ENCODE measurements at regions not wholly inside any gene's neighbourhood (a gene's known extent, or its start where the extent isn't known, plus 50 kb on each side); places are given as distances from the start of the nearest gene placed in this dataset.

DNA sequence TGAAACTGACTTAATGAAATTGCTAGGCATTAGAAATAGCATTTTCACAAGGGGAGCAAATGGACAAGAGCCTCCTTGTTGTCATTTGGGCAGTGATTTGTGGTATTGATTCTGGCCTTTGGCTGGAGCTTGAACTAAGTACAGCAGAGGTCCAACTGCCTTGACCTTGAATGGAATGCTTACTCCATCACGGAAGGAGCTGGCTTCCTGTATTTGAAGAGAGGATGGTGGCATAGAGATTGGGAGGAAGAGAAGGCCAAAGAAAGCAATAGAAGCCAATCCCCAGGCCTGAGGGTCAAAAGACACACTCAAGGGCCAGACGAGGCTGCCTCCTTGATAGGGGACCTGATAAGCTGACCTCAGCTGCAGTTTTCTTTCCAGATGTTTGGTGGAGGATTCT is 126.6 kb upstream of the MPPED2 start:
- H3K4me3 ChIP-seq, result no peak overlapping the region
- no peak overlapping the region for H2AFZ ChIP-seq
- no peak for DNase-seq (ENCODE audit: low spot score)
- H3K9me3 ChIP-seq (ENCODE audit: low read depth), result no peaks in the 10 kb centered on the region
- no peak overlapping the region for H3K27ac ChIP-seq
- H3K4me1 ChIP-seq (ENCODE audit: insufficient read depth), result no peaks in the 10 kb centered on the region
- H3K79me2 ChIP-seq, result no peaks in the 10 kb centered on the region
- WGBS (ENCODE audit: low lambda C conversion rate, missing lambda C conversion rate), result 71% methylated on average over 2 of the region's 2 CpGs
- no peaks in the 10 kb centered on the region for H3K27me3 ChIP-seq
- no peaks in the 10 kb centered on the region for H4K20me1 ChIP-seq (ENCODE audit: insufficient read depth, poor library complexity, severe bottlenecking)
- no peaks in the 10 kb centered on the region for H3K36me3 ChIP-seq (replicated peaks; ENCODE audit: insufficient read depth, low read depth)
- H3K4me2 ChIP-seq, result no peak overlapping the region
- TF ChIP-seq, protein P1, sequence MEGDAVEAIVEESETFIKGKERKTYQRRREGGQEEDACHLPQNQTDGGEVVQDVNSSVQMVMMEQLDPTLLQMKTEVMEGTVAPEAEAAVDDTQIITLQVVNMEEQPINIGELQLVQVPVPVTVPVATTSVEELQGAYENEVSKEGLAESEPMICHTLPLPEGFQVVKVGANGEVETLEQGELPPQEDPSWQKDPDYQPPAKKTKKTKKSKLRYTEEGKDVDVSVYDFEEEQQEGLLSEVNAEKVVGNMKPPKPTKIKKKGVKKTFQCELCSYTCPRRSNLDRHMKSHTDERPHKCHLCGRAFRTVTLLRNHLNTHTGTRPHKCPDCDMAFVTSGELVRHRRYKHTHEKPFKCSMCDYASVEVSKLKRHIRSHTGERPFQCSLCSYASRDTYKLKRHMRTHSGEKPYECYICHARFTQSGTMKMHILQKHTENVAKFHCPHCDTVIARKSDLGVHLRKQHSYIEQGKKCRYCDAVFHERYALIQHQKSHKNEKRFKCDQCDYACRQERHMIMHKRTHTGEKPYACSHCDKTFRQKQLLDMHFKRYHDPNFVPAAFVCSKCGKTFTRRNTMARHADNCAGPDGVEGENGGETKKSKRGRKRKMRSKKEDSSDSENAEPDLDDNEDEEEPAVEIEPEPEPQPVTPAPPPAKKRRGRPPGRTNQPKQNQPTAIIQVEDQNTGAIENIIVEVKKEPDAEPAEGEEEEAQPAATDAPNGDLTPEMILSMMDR (IDR thresholded peaks at IDR 0.05; ENCODE audit: poor library complexity), result no peak
- TF ChIP-seq EZH2phosphoT487 (IDR thresholded peaks at IDR 0.05; ENCODE audit: low read depth, severe bottlenecking, unreplicated experiment) (no peak), EZH2 (IDR thresholded peaks at IDR 0.05; ENCODE audit: borderline replicate concordance) (no peak)
- H3K9me2 ChIP-seq (replicated peaks; ENCODE audit: insufficient read depth), result no peaks in the 10 kb centered on the region

DNA sequence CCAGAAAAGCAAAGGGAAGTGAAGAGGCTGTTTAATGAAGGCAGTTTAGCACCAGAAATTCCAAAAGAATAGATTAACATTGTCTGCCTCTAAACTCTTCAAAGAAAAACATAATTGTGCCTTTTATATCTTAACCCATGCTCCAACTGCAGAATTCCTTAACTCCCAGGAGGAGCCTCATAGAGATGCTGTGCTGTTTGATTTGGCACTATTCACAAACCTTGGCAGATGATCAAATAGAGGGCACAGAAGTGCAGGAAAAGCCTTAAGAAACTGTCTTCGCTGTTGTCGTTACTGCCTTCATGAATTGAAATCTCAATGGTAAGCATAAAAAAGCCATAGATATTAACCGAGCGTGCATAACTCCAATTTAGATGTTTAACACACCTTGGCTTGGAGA is 124.1 kb upstream of the MPPED2 start:
- Histone ChIP-seq H3K4me1 (ENCODE audit: insufficient read depth) (no peaks in the 10 kb centered on the region), H3K27me3 (no peaks in the 10 kb centered on the region), H3K27ac (no peak overlapping the region), H3K36me3 (replicated peaks; ENCODE audit: insufficient read depth, low read depth) (no peaks in the 10 kb centered on the region), H3K4me3 (no peak overlapping the region), H3K9me3 (ENCODE audit: low read depth) (no peaks in the 10 kb centered on the region), H3K79me2 (no peaks in the 10 kb centered on the region), H4K20me1 (ENCODE audit: insufficient read depth, poor library complexity, severe bottlenecking) (no peaks in the 10 kb centered on the region), H2AFZ (no peak overlapping the region), H3K9me2 (replicated peaks; ENCODE audit: insufficient read depth) (no peaks in the 10 kb centered on the region), H3K4me2 (no peak overlapping the region)
- 86% methylated on average over 4 of the region's 4 CpGs for WGBS (ENCODE audit: low lambda C conversion rate, missing lambda C conversion rate)
- no peak for TF ChIP-seq EZH2phosphoT487 (IDR thresholded peaks at IDR 0.05; ENCODE audit: low read depth, severe bottlenecking, unreplicated experiment)
- no peak for TF ChIP-seq EZH2 (IDR thresholded peaks at IDR 0.05; ENCODE audit: borderline replicate concordance)
- TF ChIP-seq, protein P1 (IDR thresholded peaks at IDR 0.05; ENCODE audit: poor library complexity), result no peak
- DNase-seq (ENCODE audit: low spot score), result no peak

DNA sequence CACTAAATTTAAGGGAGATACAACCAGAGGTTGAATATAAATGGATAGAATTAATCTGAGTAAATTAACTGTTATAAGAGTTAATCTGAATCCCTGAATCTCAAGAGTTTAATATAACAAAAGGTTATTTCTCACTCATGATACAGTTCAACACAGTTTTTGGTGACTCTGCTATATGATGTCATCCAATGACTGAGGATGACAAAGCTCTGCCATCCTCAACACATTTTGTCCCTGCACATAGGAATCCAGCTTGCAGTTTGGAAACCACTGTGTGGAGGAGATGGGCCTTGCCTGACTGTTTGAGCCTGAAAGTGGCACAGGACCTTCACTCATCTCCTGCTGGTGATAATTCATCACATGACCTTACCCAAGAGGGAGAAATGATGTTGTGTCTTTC is 121.0 kb upstream of the MPPED2 start:
- Histone ChIP-seq H3K36me3 (replicated peaks; ENCODE audit: insufficient read depth, low read depth) (no peaks in the 10 kb centered on the region), H2AFZ (no peak overlapping the region), H3K79me2 (no peaks in the 10 kb centered on the region), H3K4me2 (no peak overlapping the region), H3K9me2 (replicated peaks; ENCODE audit: insufficient read depth) (no peaks in the 10 kb centered on the region), H3K9me3 (ENCODE audit: low read depth) (no peaks in the 10 kb centered on the region), H3K27ac (no peak overlapping the region), H3K4me1 (ENCODE audit: insufficient read depth) (no peaks in the 10 kb centered on the region), H3K4me3 (no peak overlapping the region), H3K27me3 (no peaks in the 10 kb centered on the region), H4K20me1 (ENCODE audit: insufficient read depth, poor library complexity, severe bottlenecking) (no peaks in the 10 kb centered on the region)
- TF ChIP-seq, protein P1 (IDR thresholded peaks at IDR 0.05; ENCODE audit: poor library complexity), result no peak
- TF ChIP-seq EZH2phosphoT487 (IDR thresholded peaks at IDR 0.05; ENCODE audit: low read depth, severe bottlenecking, unreplicated experiment) (no peak), EZH2 (IDR thresholded peaks at IDR 0.05; ENCODE audit: borderline replicate concordance) (no peak)
- DNase-seq (ENCODE audit: low spot score), result no peak

All from hepatocyte (in vitro differentiated cells).